OCI-LY3 (cell line): ENCODE measurements at regions not wholly inside any gene's neighbourhood (a gene's known extent, or its start where the extent isn't known, plus 50 kb on each side); places are given as distances from the start of the nearest gene placed in this dataset.

Experiments
- H2AFZ ChIP-seq: fragments of 200-600, 300-600 bp; shearing (Covaris generic); 2 replicates; pipeline ENCODE4 v1.6.0; 2014; ENCODE audit warnings: antibody characterized with exemption, low read depth, low read length
- H3K27ac ChIP-seq: fragments of 200-600, 300-600 bp; sonication (generic); 2 replicates; pipeline ENCODE4 v1.5.1; 2014; ENCODE audit warnings: mild to moderate bottlenecking, low read length, moderate library complexity, mixed read lengths
- H3K27me3 ChIP-seq: fragments of 200-600, 300-600 bp; sonication (generic); 2 replicates; pipeline ENCODE4 v1.6.1; 2014; ENCODE audit warnings: low read depth, low read length, mixed read lengths
- H3K36me3 ChIP-seq: fragments of 200-600, 300-600 bp; sonication (generic); replicated peaks from 2 replicates; pipeline ENCODE3; 2014; ENCODE audit warnings: low read depth, low read length, mixed read lengths
- H3K4me1 ChIP-seq: fragments of 300-600, 200-600 bp; sonication (generic); 2 replicates; pipeline ENCODE4 v1.6.1; 2014; ENCODE audit warnings: low read length, mixed read lengths
- H3K4me2 ChIP-seq: fragments of 200-600, 300-600 bp; sonication (generic); 2 replicates; pipeline ENCODE4 v1.6.1; 2014; ENCODE audit warnings: low read length, mixed read lengths
- H3K4me3 ChIP-seq: fragments of 300-600, 200-600 bp; sonication (generic); 2 replicates; pipeline ENCODE4 v1.5.1; 2014; ENCODE audit warnings: antibody characterized with exemption, mild to moderate bottlenecking, low read length, moderate library complexity
- H3K79me2 ChIP-seq: fragments of 300-600, 200-600 bp; shearing (Covaris generic); 2 replicates; pipeline ENCODE4 v1.6.1; 2014; ENCODE audit warnings: mild to moderate bottlenecking, low read length, mixed read lengths
- H3K9ac ChIP-seq: fragments of 300-600, 200-600 bp; shearing (Covaris generic); 2 replicates; pipeline ENCODE4 v1.6.0; 2014; ENCODE audit warnings: mild to moderate bottlenecking, low read length, moderate library complexity
- H3K9me3 ChIP-seq: fragments of 200-600, 300-600 bp; shearing (Covaris generic); 2 replicates; pipeline ENCODE4 v1.6.1; 2014; ENCODE audit warnings: low read length, mixed read lengths; ENCODE audit not compliant: insufficient read depth
- H4K20me1 ChIP-seq: fragments of 200-600, 300-600 bp; sonication (generic); 2 replicates; pipeline ENCODE4 v1.6.1; 2016; ENCODE audit warnings: low read length, mixed read lengths; ENCODE audit not compliant: insufficient read depth
- CTCF ChIP-seq: fragments of 200-600, 300-600 bp; sonication (generic); IDR thresholded peaks from 2 replicates; pipeline ENCODE4 v1.5.1; 2014; ENCODE audit warnings: antibody characterized with exemption, low read length, low read depth
- EZH2phosphoT487 ChIP-seq: fragments of 200-600 bp; shearing (Covaris generic); IDR thresholded peaks from 2 replicates; pipeline ENCODE4 v1.6.1; 2018; ENCODE audit warnings: antibody characterized with exemption, mixed run types, low read depth

- TF ChIP-seq CTCF (no peak), EZH2phosphoT487 (no peak)
- no peaks in the 10 kb centered on the region for H3K79me2 ChIP-seq
- H3K9ac ChIP-seq = no peak overlapping the region
- H3K36me3 ChIP-seq = no peaks in the 10 kb centered on the region
- H3K27ac ChIP-seq = no peak overlapping the region
- H2AFZ ChIP-seq = no peak overlapping the region
- peak overlapping the region; percentile 36; the same call in 1 of the 2 replicates for H3K4me2 ChIP-seq
- peaks cover 12% of the 10 kb centered on the region for H3K4me1 ChIP-seq
- H3K4me3 ChIP-seq = no peak overlapping the region
- H4K20me1 ChIP-seq = no peaks in the 10 kb centered on the region
- H3K27me3 ChIP-seq = peaks cover 4% of the 10 kb centered on the region; the same call in 1 of the 2 replicates
- H3K9me3 ChIP-seq = no peaks in the 10 kb centered on the region
Measured at GRCh38 chr10:78533098-78533497, 499.4 kb downstream of the RPS24 start.

GRCh38 chr10:78533776-78534175 is 500.1 kb downstream of the RPS24 start:
- H4K20me1 ChIP-seq = no peaks in the 10 kb centered on the region
- no peak overlapping the region for H3K27ac ChIP-seq
- no peaks in the 10 kb centered on the region for H3K79me2 ChIP-seq
- H3K9ac ChIP-seq = no peak overlapping the region
- H3K4me3 ChIP-seq = no peak overlapping the region
- H2AFZ ChIP-seq = no peak overlapping the region
- no peak overlapping the region for H3K4me2 ChIP-seq
- no peaks in the 10 kb centered on the region for H3K9me3 ChIP-seq
- H3K4me1 ChIP-seq = peaks cover 12% of the 10 kb centered on the region
- H3K27me3 ChIP-seq = peaks cover 4% of the 10 kb centered on the region; the same call in 1 of the 2 replicates
- H3K36me3 ChIP-seq = no peaks in the 10 kb centered on the region
- TF ChIP-seq EZH2phosphoT487 = no peak
- TF ChIP-seq CTCF = no peak

- H4K20me1 ChIP-seq = no peaks in the 10 kb centered on the region
Measured at GRCh38 chr10:78535716-78536218, 502.1 kb downstream of the RPS24 start.

GRCh38 chr10:78537018-78537417 is 503.4 kb downstream of the RPS24 start:
- Histone ChIP-seq H3K4me2 (no peak overlapping the region), H3K9me3 (no peaks in the 10 kb centered on the region), H2AFZ (no peak overlapping the region), H3K4me1 (peaks cover 12% of the 10 kb centered on the region), H3K9ac (no peak overlapping the region), H3K27ac (no peak overlapping the region), H3K79me2 (no peaks in the 10 kb centered on the region), H3K27me3 (peaks cover 3% of the 10 kb centered on the region; the same call in 1 of the 2 replicates), H3K36me3 (no peaks in the 10 kb centered on the region), H4K20me1 (no peaks in the 10 kb centered on the region), H3K4me3 (no peak overlapping the region)
- TF ChIP-seq CTCF = no peak
- TF ChIP-seq EZH2phosphoT487 = no peak

More at GRCh38 chr10:78535716-78536218, 502.1 kb downstream of the RPS24 start:
- Histone ChIP-seq H3K27ac (no peak overlapping the region), H3K79me2 (no peaks in the 10 kb centered on the region), H3K9me3 (no peaks in the 10 kb centered on the region), H3K4me1 (peaks cover 12% of the 10 kb centered on the region), H2AFZ (no peak overlapping the region), H3K4me3 (no peak overlapping the region), H3K9ac (no peak overlapping the region), H3K27me3 (peaks cover 7% of the 10 kb centered on the region; the same call in 1 of the 2 replicates), H3K36me3 (no peaks in the 10 kb centered on the region), H3K4me2 (no peak overlapping the region)
- TF ChIP-seq CTCF = no peak
- TF ChIP-seq EZH2phosphoT487 = no peak
